Body of pancreas (tissue), 4 donors: ENCODE measurements at regions not wholly inside any gene's neighbourhood (a gene's known extent, or its start where the extent isn't known, plus 50 kb on each side); places are given as distances from the start of the nearest gene placed in this dataset.

ENCODE experiments used
- POLR2A ChIP-seq, 3 donors: fragments of 450-650 bp; IDR thresholded peaks; one replicate each; pipeline ENCODE4 v1.6.1; 2016; ENCODE audit warnings: antibody characterized with exemption in 3 of 3, mild to moderate bottlenecking in 2 of 3
- TF ChIP-seq, protein P1 (sequence below), 7 experiments: fragments of 450-650 bp in 4 of 7; fragments of 200-600 bp in 3 of 7; sonication (generic) in 3 of 7; IDR thresholded peaks; one replicate each; pipeline ENCODE4 v1.5.1; 2016 to 2019; ENCODE audit warnings: antibody characterized with exemption in 7 of 7

DNA sequence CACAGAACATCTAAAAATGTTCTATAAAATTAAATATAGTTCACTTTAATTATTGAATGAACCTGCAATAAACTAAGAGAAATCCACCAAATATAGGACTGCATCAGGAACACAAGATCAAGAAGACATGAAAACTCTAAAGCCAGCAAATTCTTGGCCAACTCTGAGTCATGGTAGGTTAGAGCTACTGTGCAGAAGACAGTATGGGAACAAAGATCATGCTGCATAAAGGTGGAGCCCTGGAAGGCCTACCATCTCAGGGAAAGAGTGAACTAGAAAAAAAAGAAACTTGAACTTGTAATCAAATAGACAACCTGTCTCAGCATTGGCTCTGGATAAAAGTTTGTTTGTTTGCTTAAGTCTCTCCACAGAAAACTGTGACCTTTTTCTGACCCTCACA, 66.9 kb upstream of the CNOT2 start:
- TF ChIP-seq, protein P1, sequence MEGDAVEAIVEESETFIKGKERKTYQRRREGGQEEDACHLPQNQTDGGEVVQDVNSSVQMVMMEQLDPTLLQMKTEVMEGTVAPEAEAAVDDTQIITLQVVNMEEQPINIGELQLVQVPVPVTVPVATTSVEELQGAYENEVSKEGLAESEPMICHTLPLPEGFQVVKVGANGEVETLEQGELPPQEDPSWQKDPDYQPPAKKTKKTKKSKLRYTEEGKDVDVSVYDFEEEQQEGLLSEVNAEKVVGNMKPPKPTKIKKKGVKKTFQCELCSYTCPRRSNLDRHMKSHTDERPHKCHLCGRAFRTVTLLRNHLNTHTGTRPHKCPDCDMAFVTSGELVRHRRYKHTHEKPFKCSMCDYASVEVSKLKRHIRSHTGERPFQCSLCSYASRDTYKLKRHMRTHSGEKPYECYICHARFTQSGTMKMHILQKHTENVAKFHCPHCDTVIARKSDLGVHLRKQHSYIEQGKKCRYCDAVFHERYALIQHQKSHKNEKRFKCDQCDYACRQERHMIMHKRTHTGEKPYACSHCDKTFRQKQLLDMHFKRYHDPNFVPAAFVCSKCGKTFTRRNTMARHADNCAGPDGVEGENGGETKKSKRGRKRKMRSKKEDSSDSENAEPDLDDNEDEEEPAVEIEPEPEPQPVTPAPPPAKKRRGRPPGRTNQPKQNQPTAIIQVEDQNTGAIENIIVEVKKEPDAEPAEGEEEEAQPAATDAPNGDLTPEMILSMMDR (IDR thresholded peaks at IDR 0.05) = no peak
- TF ChIP-seq POLR2A (IDR thresholded peaks at IDR 0.05) = no peak
